GM21529 (cell line): ENCODE measurements at regions not wholly inside any gene's neighbourhood (a gene's known extent, or its start where the extent isn't known, plus 50 kb on each side); places are given as distances from the start of the nearest gene placed in this dataset.
"Not testable (repeated sequence)": the region's sequence is repeated elsewhere in the genome, so short reads cannot be mapped to it uniquely, and the experiment has no call there.

Experiments
- ATAC-seq: cut with Tn5 transposase; IDR thresholded peaks from one replicate; pipeline ENCODE4 v1.9.1; 2021; ENCODE audit not compliant: unreplicated experiment

- ATAC-seq: not testable (repeated sequence)
Measured at GRCh38 chr4:27813699-27814425, 953.2 kb downstream of the STIM2 start.

- ATAC-seq: no peak
Measured at GRCh38 chr4:27819246-27819645, 958.6 kb downstream of the STIM2 start.

- ATAC-seq: no peak
Measured at GRCh38 chr4:27828843-27829242, 968.2 kb downstream of the STIM2 start.

- no peak for ATAC-seq
Measured at GRCh38 chr4:27830251-27830650, 969.6 kb downstream of the STIM2 start.

- no peak for ATAC-seq
Measured at GRCh38 chr4:27835851-27836250, 975.2 kb downstream of the STIM2 start.

GRCh38 chr4:27836523-27836922, 975.9 kb downstream of the STIM2 start:
- ATAC-seq: no peak

- no peak for ATAC-seq
Measured at GRCh38 chr4:27843776-27844175, 983.1 kb downstream of the STIM2 start.

GRCh38 chr4:27844376-27844775, 983.7 kb downstream of the STIM2 start:
- ATAC-seq: no peak

- no peak for ATAC-seq
Measured at GRCh38 chr4:27846951-27847350, 986.3 kb downstream of the STIM2 start.

GRCh38 chr4:27861381-27861787, 1000.7 kb downstream of the STIM2 start:
- ATAC-seq: no peak

- no peak for ATAC-seq
Measured at GRCh38 chr4:27861802-27862201, 1001.2 kb downstream of the STIM2 start.

GRCh38 chr4:27873596-27873995, 1013.0 kb downstream of the STIM2 start:
- no peak for ATAC-seq

- ATAC-seq: no peak
Measured at GRCh38 chr4:27881705-27882104, 1021.1 kb downstream of the STIM2 start.

GRCh38 chr4:27886120-27886519, 1025.5 kb downstream of the STIM2 start:
- no peak for ATAC-seq

- no peak for ATAC-seq
Measured at GRCh38 chr4:27887646-27888045, 1027.0 kb downstream of the STIM2 start.

- no peak for ATAC-seq
Measured at GRCh38 chr4:27888505-27888904, 1027.9 kb downstream of the STIM2 start.

- no peak for ATAC-seq
Measured at GRCh38 chr4:27894951-27895350, 1034.3 kb downstream of the STIM2 start.

GRCh38 chr4:27908356-27908755, 1047.7 kb downstream of the STIM2 start:
- ATAC-seq: no peak

- no peak for ATAC-seq
Measured at GRCh38 chr4:27910227-27910626, 1049.6 kb downstream of the STIM2 start.

- no peak for ATAC-seq
Measured at GRCh38 chr4:27911047-27911446, 1050.4 kb downstream of the STIM2 start.

GRCh38 chr4:27913738-27914137, 1053.1 kb downstream of the STIM2 start:
- no peak for ATAC-seq

GRCh38 chr4:27915822-27916221, 1055.2 kb downstream of the STIM2 start:
- no peak for ATAC-seq
